ENCODE measurements at regions not wholly inside any gene's neighbourhood (a gene's known extent, or its start where the extent isn't known, plus 50 kb on each side); places are given as distances from the start of the nearest gene placed in this dataset.
"Not testable (repeated sequence)": the region's sequence is repeated elsewhere in the genome, so short reads cannot be mapped to it uniquely, and the experiment has no call there.

- Histone ChIP-seq H3K4me1 (ENCODE audit: insufficient read depth, low read length) (no peaks in the 10 kb centered on the region), H3K4me3 (ENCODE audit: low read length) (no peak overlapping the region), H3K27me3 (ENCODE audit: insufficient read depth, low read length) (no peaks in the 10 kb centered on the region), H3K9me3 (ENCODE audit: insufficient read depth, low read depth, low read length) (0 out of 2 replicates have a peak, but pooled peaks cover 3% of the 10 kb centered on the region), H3K27ac (ENCODE audit: low read length) (no peak overlapping the region), H3K36me3 (ENCODE audit: insufficient read depth, low read depth, low read length) (no peaks in the 10 kb centered on the region), H3K9ac (ENCODE audit: low read depth, low read length) (no peak overlapping the region)
Observed at GRCh38 chr3:81859524-81859923, 98.1 kb upstream of the GBE1 start.

- H3K9me3 ChIP-seq (ENCODE audit: insufficient read depth, low read depth, low read length), result 0 out of 2 replicates have a peak, but pooled peaks cover 3% of the 10 kb centered on the region
- no peak overlapping the region for H3K9ac ChIP-seq (ENCODE audit: low read depth, low read length)
- no peak overlapping the region for H3K4me3 ChIP-seq (ENCODE audit: low read length)
- no peak overlapping the region for H3K27ac ChIP-seq (ENCODE audit: low read length)
- H3K4me1 ChIP-seq (ENCODE audit: insufficient read depth, low read length), result no peaks in the 10 kb centered on the region
- no peaks in the 10 kb centered on the region for H3K27me3 ChIP-seq (ENCODE audit: insufficient read depth, low read length)
- no peaks in the 10 kb centered on the region for H3K36me3 ChIP-seq (ENCODE audit: insufficient read depth, low read depth, low read length)
Observed at GRCh38 chr3:81853431-81853830, 92.0 kb upstream of the GBE1 start.

GRCh38 chr3:81851176-81851575 lies 89.7 kb upstream of the GBE1 start:
- H3K4me3 ChIP-seq (ENCODE audit: low read length), result no peak overlapping the region
- H3K9me3 ChIP-seq (ENCODE audit: insufficient read depth, low read depth, low read length), result 0 out of 2 replicates have a peak, but pooled peaks cover 3% of the 10 kb centered on the region
- H3K9ac ChIP-seq (ENCODE audit: low read depth, low read length), result no peak overlapping the region
- H3K27ac ChIP-seq (ENCODE audit: low read length), result no peak overlapping the region
- H3K36me3 ChIP-seq (ENCODE audit: insufficient read depth, low read depth, low read length), result no peaks in the 10 kb centered on the region
- H3K27me3 ChIP-seq (ENCODE audit: insufficient read depth, low read length), result no peaks in the 10 kb centered on the region
- no peaks in the 10 kb centered on the region for H3K4me1 ChIP-seq (ENCODE audit: insufficient read depth, low read length)

- no peaks in the 10 kb centered on the region for H3K36me3 ChIP-seq (ENCODE audit: insufficient read depth, low read depth, low read length)
- no peaks in the 10 kb centered on the region for H3K4me1 ChIP-seq (ENCODE audit: insufficient read depth, low read length)
- no peak overlapping the region for H3K9ac ChIP-seq (ENCODE audit: low read depth, low read length)
- H3K4me3 ChIP-seq (ENCODE audit: low read length), result no peak overlapping the region
- H3K9me3 ChIP-seq (ENCODE audit: insufficient read depth, low read depth, low read length), result no peaks in the 10 kb centered on the region
- no peak overlapping the region for H3K27ac ChIP-seq (ENCODE audit: low read length)
- no peaks in the 10 kb centered on the region for H3K27me3 ChIP-seq (ENCODE audit: insufficient read depth, low read length)
Observed at GRCh38 chr3:81846988-81847387, 85.5 kb upstream of the GBE1 start.

- H3K36me3 ChIP-seq (ENCODE audit: insufficient read depth, low read depth, low read length), result no peaks in the 10 kb centered on the region
- no peak overlapping the region for H3K4me3 ChIP-seq (ENCODE audit: low read length)
- no peak overlapping the region for H3K9ac ChIP-seq (ENCODE audit: low read depth, low read length)
- H3K27ac ChIP-seq (ENCODE audit: low read length), result no peak overlapping the region
- no peaks in the 10 kb centered on the region for H3K27me3 ChIP-seq (ENCODE audit: insufficient read depth, low read length)
- no peaks in the 10 kb centered on the region for H3K9me3 ChIP-seq (ENCODE audit: insufficient read depth, low read depth, low read length)
- peaks cover 15% of the 10 kb centered on the region; the same call in 1 of the 2 replicates for H3K4me1 ChIP-seq (ENCODE audit: insufficient read depth, low read length)
Observed at GRCh38 chr3:81841540-81841939, 80.1 kb upstream of the GBE1 start.

DNA sequence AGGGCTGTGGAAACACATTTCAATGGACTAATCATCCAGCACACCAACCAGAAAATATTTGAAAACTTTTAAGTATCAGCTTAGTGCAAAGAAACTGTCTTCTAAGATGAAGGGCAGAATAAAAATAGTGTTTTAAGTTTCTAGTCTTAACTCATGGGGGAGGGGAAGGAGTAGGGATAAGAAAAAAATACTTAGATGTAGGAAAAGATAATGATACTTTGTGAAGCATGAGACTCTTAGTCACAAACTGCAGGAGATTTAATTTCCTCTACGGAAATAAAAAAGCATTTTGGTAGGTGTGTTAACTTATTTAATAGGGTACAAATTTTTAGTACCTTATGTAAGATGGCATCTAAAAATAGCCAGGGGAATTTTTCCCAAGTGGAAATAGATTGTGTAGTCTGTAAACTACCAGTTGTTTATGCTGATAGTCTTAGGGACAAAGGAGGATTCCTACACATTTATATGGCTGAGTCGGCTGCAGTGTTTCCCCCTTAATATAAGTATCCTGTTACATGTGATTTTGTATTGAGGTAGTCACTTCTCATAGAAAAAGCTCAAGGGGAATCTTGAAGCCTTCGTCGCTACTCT lies 78.2 kb upstream of the GBE1 start:
- H3K9me3 ChIP-seq (ENCODE audit: insufficient read depth, low read depth, low read length), result no peaks in the 10 kb centered on the region
- H3K27ac ChIP-seq (ENCODE audit: low read length), result no peak overlapping the region
- no peak overlapping the region for H3K9ac ChIP-seq (ENCODE audit: low read depth, low read length)
- H3K4me3 ChIP-seq (ENCODE audit: low read length), result no peak overlapping the region
- no peaks in the 10 kb centered on the region for H3K27me3 ChIP-seq (ENCODE audit: insufficient read depth, low read length)
- peaks cover 16% of the 10 kb centered on the region; the same call in 1 of the 2 replicates for H3K4me1 ChIP-seq (ENCODE audit: insufficient read depth, low read length)
- no peaks in the 10 kb centered on the region for H3K36me3 ChIP-seq (ENCODE audit: insufficient read depth, low read depth, low read length)

DNA sequence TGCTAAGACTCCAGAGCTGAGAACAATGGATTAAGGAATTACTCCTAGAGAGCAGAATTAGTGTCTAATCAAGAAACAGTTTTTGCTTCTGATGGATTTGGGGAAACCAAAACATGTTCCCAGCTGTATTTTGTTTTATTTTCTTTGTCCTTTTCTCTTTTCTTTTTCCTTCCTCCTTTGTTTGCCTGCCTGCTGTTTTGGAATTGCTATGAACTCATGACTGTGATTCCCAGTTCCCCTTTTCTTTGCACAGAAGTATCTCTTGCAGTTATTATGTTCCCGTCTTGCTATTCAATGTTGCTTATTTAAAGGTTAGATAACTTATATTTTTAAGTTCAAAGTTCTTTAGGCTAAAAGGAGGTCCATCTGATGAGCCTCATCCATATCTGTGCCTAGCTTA lies 77.0 kb upstream of the GBE1 start:
- H3K9me3 ChIP-seq (ENCODE audit: insufficient read depth, low read depth, low read length), result no peaks in the 10 kb centered on the region
- no peaks in the 10 kb centered on the region for H3K27me3 ChIP-seq (ENCODE audit: insufficient read depth, low read length)
- H3K4me3 ChIP-seq (ENCODE audit: low read length), result no peak overlapping the region
- H3K9ac ChIP-seq (ENCODE audit: low read depth, low read length), result no peak overlapping the region
- H3K4me1 ChIP-seq (ENCODE audit: insufficient read depth, low read length), result peaks cover 16% of the 10 kb centered on the region; the same call in 1 of the 2 replicates
- no peak overlapping the region for H3K27ac ChIP-seq (ENCODE audit: low read length)
- H3K36me3 ChIP-seq (ENCODE audit: insufficient read depth, low read depth, low read length), result no peaks in the 10 kb centered on the region

DNA sequence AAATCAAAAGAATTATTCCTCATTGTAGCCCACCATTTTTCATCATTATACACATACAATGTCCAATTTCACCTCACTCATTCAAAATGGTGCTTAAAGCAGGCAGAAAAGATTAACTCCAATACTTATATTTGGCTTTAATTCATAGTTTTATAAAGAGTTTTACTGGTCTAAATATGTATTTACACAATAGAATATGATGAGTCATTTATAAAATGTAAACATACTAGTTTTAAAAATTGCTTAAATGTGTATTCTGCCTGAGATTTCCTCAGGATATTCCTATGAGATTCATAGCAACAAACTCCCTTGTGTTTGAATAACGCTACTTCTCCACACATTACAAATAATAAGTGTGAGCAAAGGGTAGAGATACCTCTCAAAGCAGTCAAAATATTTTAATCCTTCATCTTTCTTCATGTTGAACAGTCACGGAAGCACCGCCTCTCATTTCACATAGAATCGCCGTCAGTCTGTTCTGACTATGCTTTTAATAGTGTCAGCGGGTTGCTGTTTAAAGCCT lies 75.7 kb upstream of the GBE1 start:
- Histone ChIP-seq H3K27me3 (ENCODE audit: insufficient read depth, low read length) (no peaks in the 10 kb centered on the region), H3K27ac (ENCODE audit: low read length) (no peak overlapping the region), H3K4me1 (ENCODE audit: insufficient read depth, low read length) (peaks cover 16% of the 10 kb centered on the region; the same call in 1 of the 2 replicates), H3K9ac (ENCODE audit: low read depth, low read length) (no peak overlapping the region), H3K4me3 (ENCODE audit: low read length) (no peak overlapping the region), H3K36me3 (ENCODE audit: insufficient read depth, low read depth, low read length) (no peaks in the 10 kb centered on the region), H3K9me3 (ENCODE audit: insufficient read depth, low read depth, low read length) (no peaks in the 10 kb centered on the region)

- H3K36me3 ChIP-seq (ENCODE audit: insufficient read depth, low read depth, low read length), result no peaks in the 10 kb centered on the region
- H3K27ac ChIP-seq (ENCODE audit: low read length), result no peak overlapping the region
- H3K4me1 ChIP-seq (ENCODE audit: insufficient read depth, low read length), result no peaks in the 10 kb centered on the region
- H3K9ac ChIP-seq (ENCODE audit: low read depth, low read length), result no peak overlapping the region
- H3K27me3 ChIP-seq (ENCODE audit: insufficient read depth, low read length), result no peaks in the 10 kb centered on the region
- H3K4me3 ChIP-seq (ENCODE audit: low read length), result no peak overlapping the region
- no peaks in the 10 kb centered on the region for H3K9me3 ChIP-seq (ENCODE audit: insufficient read depth, low read depth, low read length)
Observed at GRCh38 chr3:81829937-81830336, 68.5 kb upstream of the GBE1 start.

DNA sequence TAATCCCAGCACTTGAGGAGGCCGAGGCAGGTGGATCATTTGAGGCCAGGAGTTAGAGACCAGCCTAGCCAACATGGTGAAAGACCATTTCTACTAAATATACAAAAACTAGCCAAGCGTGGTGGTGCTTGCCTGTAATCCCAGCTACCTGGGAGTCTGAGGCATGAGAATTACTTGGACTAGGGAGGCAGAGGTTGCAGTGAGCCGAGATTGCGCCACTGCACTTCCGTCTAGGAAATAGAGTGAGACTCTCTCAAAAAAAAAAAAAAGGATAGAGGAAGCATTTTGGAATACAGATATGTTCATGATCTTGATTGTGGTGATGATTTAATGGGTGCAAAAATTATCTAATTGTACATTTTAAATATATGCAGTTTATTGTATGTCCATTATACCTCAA lies 67.8 kb upstream of the GBE1 start:
- not testable (repeated sequence) for H3K9me3 ChIP-seq (ENCODE audit: insufficient read depth, low read depth, low read length); H3K27ac ChIP-seq (ENCODE audit: low read length); H3K4me3 ChIP-seq (ENCODE audit: low read length); H3K9ac ChIP-seq (ENCODE audit: low read depth, low read length); H3K27me3 ChIP-seq (ENCODE audit: insufficient read depth, low read length); H3K36me3 ChIP-seq (ENCODE audit: insufficient read depth, low read depth, low read length); H3K4me1 ChIP-seq (ENCODE audit: insufficient read depth, low read length)

DNA sequence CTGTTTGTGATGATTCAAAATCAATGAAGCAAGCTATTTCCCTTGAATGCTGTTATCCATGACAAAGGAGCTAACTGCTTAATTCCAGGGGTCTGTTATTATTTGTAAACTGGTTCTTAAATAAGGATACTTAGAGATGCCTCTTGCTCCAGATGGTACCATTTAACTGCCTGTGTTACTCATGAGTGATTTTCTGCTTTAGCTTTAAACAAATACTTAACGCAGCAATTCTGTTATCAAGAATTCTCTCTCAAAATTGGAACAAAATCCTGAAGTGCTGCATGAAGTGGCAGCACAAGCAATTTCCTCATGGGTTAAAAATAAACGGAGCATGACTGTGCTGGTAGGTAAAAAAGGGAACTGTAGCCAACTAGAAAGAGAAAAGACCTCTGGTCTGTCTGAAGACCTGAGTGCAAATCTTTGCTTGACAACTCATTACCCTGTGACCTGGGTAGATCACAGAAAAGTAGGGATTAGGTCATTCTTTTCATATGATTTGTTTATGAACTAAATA lies 62.5 kb upstream of the GBE1 start:
- Histone ChIP-seq H3K27me3 (ENCODE audit: insufficient read depth, low read length) (no peaks in the 10 kb centered on the region), H3K9ac (ENCODE audit: low read depth, low read length) (peak overlapping the region; percentile 14; the same call in 1 of the 2 replicates), H3K9me3 (ENCODE audit: insufficient read depth, low read depth, low read length) (no peaks in the 10 kb centered on the region; the same call in 1 of the 2 replicates), H3K4me3 (ENCODE audit: low read length) (peak overlapping the region; percentile 21; the same call in 1 of the 2 replicates), H3K36me3 (ENCODE audit: insufficient read depth, low read depth, low read length) (no peaks in the 10 kb centered on the region), H3K27ac (ENCODE audit: low read length) (no peak overlapping the region), H3K4me1 (ENCODE audit: insufficient read depth, low read length) (peaks cover 14% of the 10 kb centered on the region; the same call in 1 of the 2 replicates)

GRCh38 chr3:81823086-81823485 lies 61.6 kb upstream of the GBE1 start:
- Histone ChIP-seq H3K4me1 (ENCODE audit: insufficient read depth, low read length) (peaks cover 14% of the 10 kb centered on the region; the same call in 1 of the 2 replicates), H3K36me3 (ENCODE audit: insufficient read depth, low read depth, low read length) (no peaks in the 10 kb centered on the region), H3K9ac (ENCODE audit: low read depth, low read length) (no peak overlapping the region), H3K27me3 (ENCODE audit: insufficient read depth, low read length) (no peaks in the 10 kb centered on the region), H3K27ac (ENCODE audit: low read length) (no peak overlapping the region), H3K4me3 (ENCODE audit: low read length) (no peak overlapping the region), H3K9me3 (ENCODE audit: insufficient read depth, low read depth, low read length) (no peaks in the 10 kb centered on the region; the same call in 1 of the 2 replicates)
